ENCODE measurements at regions not wholly inside any gene's neighbourhood (a gene's known extent, or its start where the extent isn't known, plus 50 kb on each side); places are given as distances from the start of the nearest gene placed in this dataset.

DNA sequence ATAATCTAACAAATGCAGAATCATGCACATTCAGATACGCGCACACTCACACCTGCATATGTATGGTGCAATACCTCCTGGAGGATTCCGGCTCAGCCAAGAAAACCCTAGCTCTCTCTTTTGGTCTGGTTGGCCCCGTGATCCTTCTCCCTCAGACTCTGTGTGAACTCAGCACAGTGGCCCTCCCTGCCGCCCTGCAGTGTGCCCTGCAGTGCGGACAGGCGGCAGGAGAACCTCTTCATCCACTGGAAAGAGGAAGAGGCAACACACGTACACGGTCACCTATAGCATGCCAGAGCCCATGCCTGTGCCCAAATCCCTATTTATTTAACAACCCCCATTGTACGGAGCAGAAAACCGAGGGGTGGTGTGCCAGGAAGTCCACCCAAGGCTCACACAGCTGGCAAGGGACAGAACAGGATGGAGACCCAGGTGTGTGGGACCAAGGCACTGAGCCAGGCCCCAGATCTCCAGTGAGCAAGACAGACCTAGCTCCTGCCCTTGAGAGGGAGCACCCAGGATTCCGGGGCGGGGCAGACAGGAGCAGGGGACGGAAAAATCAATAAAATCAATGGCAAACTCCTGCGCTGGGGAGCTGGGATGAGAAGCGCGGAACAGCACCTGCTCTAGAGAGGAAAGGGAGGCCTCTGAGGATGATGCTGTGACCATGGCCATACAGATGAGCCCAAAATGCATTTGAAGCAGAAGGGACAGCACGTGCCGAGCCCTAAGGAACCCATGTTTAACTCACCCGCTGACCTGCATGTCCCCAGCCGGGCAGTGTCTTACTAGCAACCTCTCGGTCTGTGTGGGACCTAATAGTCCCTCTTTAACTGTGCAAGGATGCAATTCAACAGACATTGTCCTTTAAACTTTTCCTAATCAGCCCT, 54.7 kb upstream of the CIBAR2 start:
- Histone ChIP-seq H4K20me1 (ENCODE audit: insufficient read depth, low read length) (no peaks in the 10 kb centered on the region), H3K36me3 (replicated peaks in 1 of 2; ENCODE audit: control insufficient read depth in 1 of 2, insufficient read depth in 2 of 2, low read length in 2 of 2) (no peaks in the 10 kb centered on the region), H3K4me2 (replicated peaks; ENCODE audit: extremely low read depth, low read length, poor library complexity, severe bottlenecking) (no peak overlapping the region), H3K9ac (ENCODE audit: insufficient read depth, low read length, poor library complexity, severe bottlenecking) (no peak overlapping the region), H3K4me1 (ENCODE audit: control insufficient read depth in 1 of 2, insufficient read depth in 2 of 2, low read length in 2 of 2) (peaks cover 0 to 5% of the 10 kb centered on the region in 2 donors), H3K4me3 (replicated peaks in 1 of 3; ENCODE audit: low read depth in 2 of 3, low read length in 3 of 3) (no peak overlapping the region), H3K27me3 (ENCODE audit: control insufficient read depth in 2 of 2, insufficient read depth in 2 of 2, low read length in 2 of 2) (peaks cover 20 to 55% of the 10 kb centered on the region in 2 donors), H3K79me2 (ENCODE audit: insufficient read depth, low read length) (no peaks in the 10 kb centered on the region), H3K27ac (ENCODE audit: low read depth in 1 of 2, low read length in 2 of 2) (no peak overlapping the region), H3K9me3 (replicated peaks in 1 of 2; ENCODE audit: control insufficient read depth in 1 of 2, insufficient read depth in 1 of 2, low read length in 2 of 2) (peaks cover 5 to 8% of the 10 kb centered on the region in 2 donors), H2AFZ (ENCODE audit: insufficient read depth, low read depth, low read length, poor library complexity, severe bottlenecking) (no peak overlapping the region)
- Mint-ChIP-seq H3K4me1 (peaks cover 5% of the 10 kb centered on the region), H3K27ac (no peak overlapping the region), H3K4me3 (peak overlapping the region in 1 of 2 donors; percentile 75), H3K36me3 (peaks cover 0 to 2% of the 10 kb centered on the region in 2 donors), H3K27me3 (ENCODE audit: low read depth in 3 of 3) (peaks cover 49 to 63% (median 57%) of the 10 kb centered on the region in 3 donors), H3K9me3 (peaks cover 0 to 13% (median 3%) of the 10 kb centered on the region in 7 donors)
- TF ChIP-seq, protein P1, sequence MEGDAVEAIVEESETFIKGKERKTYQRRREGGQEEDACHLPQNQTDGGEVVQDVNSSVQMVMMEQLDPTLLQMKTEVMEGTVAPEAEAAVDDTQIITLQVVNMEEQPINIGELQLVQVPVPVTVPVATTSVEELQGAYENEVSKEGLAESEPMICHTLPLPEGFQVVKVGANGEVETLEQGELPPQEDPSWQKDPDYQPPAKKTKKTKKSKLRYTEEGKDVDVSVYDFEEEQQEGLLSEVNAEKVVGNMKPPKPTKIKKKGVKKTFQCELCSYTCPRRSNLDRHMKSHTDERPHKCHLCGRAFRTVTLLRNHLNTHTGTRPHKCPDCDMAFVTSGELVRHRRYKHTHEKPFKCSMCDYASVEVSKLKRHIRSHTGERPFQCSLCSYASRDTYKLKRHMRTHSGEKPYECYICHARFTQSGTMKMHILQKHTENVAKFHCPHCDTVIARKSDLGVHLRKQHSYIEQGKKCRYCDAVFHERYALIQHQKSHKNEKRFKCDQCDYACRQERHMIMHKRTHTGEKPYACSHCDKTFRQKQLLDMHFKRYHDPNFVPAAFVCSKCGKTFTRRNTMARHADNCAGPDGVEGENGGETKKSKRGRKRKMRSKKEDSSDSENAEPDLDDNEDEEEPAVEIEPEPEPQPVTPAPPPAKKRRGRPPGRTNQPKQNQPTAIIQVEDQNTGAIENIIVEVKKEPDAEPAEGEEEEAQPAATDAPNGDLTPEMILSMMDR (IDR thresholded peaks at IDR 0.05), result no peak
- no peak for DNase-seq
- intact Hi-C loops (cut with micrococcal nuclease), result no loop called here
- 91% methylated on average over 16 of the region's 22 CpGs for WGBS (ENCODE audit: insufficient coverage)

DNA sequence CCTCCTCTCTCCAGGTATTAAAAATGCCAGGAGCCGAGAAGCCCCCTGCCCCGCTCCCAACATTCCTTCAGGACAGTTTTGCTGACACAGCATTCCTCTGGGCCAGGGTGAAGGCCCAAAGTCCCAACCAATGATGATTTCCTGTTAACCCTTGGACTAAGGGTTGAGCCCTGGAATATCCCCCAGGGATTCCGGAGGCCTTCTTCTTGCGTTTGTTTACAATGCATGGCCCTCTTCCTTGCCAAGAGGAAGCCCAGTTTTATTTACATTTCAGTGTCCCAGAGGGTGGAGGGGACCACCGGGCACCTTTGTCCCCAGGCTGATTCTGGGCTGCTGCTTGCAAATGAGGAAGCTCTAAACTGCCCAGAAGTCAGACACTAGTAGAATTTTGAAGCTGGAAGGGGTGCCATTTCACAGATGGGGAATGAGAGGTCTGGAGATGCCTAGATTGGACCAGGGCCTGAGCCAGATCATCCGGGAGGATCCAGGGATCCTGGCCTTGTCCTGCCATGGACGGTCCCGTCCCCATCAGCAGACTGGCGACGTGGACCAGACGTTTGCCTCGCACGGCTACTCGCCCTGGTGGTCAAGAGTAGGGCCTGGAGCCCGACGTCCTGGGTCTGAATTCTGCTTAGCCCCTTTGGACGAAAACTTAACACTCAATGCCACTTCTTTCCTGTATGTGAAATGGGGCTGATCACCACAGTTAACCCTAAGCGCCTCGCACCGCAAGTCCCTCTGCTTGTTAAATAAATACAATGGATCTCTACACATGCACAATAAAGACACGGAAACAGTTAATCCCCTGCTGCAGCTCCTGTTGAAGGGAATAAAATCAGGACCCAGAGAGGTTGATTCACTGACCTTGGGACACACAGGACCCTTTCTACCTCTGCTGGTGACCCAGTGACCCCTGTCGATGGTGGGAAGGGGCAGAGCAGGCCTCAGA, 55.6 kb upstream of the CIBAR2 start:
- Histone ChIP-seq H3K4me2 (replicated peaks; ENCODE audit: extremely low read depth, low read length, poor library complexity, severe bottlenecking) (no peak overlapping the region), H3K4me1 (ENCODE audit: control insufficient read depth in 1 of 2, insufficient read depth in 2 of 2, low read length in 2 of 2) (peaks cover 0 to 5% of the 10 kb centered on the region in 2 donors), H3K27me3 (ENCODE audit: control insufficient read depth in 2 of 2, insufficient read depth in 2 of 2, low read length in 2 of 2) (peaks cover 28 to 64% of the 10 kb centered on the region in 2 donors), H3K4me3 (replicated peaks in 1 of 3; ENCODE audit: low read depth in 2 of 3, low read length in 3 of 3) (no peak overlapping the region), H3K79me2 (ENCODE audit: insufficient read depth, low read length) (no peaks in the 10 kb centered on the region), H2AFZ (ENCODE audit: insufficient read depth, low read depth, low read length, poor library complexity, severe bottlenecking) (no peak overlapping the region), H4K20me1 (ENCODE audit: insufficient read depth, low read length) (no peaks in the 10 kb centered on the region), H3K27ac (ENCODE audit: low read depth in 1 of 2, low read length in 2 of 2) (no peak overlapping the region), H3K9me3 (replicated peaks in 1 of 2; ENCODE audit: control insufficient read depth in 1 of 2, insufficient read depth in 1 of 2, low read length in 2 of 2) (peaks cover 5 to 9% of the 10 kb centered on the region in 2 donors), H3K36me3 (replicated peaks in 1 of 2; ENCODE audit: control insufficient read depth in 1 of 2, insufficient read depth in 2 of 2, low read length in 2 of 2) (no peaks in the 10 kb centered on the region), H3K9ac (ENCODE audit: insufficient read depth, low read length, poor library complexity, severe bottlenecking) (no peak overlapping the region)
- 88% methylated on average over 15 of the region's 22 CpGs for WGBS (ENCODE audit: insufficient coverage)
- Mint-ChIP-seq H3K4me3 (peak overlapping the region in 1 of 2 donors; percentile 75), H3K27ac (peak overlapping the region in 1 of 7 donors; percentile 40), H3K36me3 (peaks cover 0 to 2% of the 10 kb centered on the region in 2 donors), H3K4me1 (peaks cover 9% of the 10 kb centered on the region), H3K9me3 (peaks cover 0 to 16% (median 3%) of the 10 kb centered on the region in 7 donors), H3K27me3 (ENCODE audit: low read depth in 3 of 3) (peaks cover 58 to 71% (median 65%) of the 10 kb centered on the region in 3 donors)
- intact Hi-C loops (cut with micrococcal nuclease), result no loop called here
- TF ChIP-seq, protein P1 (IDR thresholded peaks at IDR 0.05), result no peak
- DNase-seq, result no peak

Measured in CD14-positive monocyte (primary cell).